A549 (cell line): ENCODE measurements at regions not wholly inside any gene's neighbourhood (a gene's known extent, or its start where the extent isn't known, plus 50 kb on each side); places are given as distances from the start of the nearest gene placed in this dataset.

Experiments
- ATAC-seq, 2 experiments: fragments of 200-7000 bp in 1 of 2; fragments of >200 bp in 1 of 2; cut with Nextera tagmentation in 1 of 2; cut with Tn5 transposase in 1 of 2; 3 replicates each; pipeline versions ENCODE4 v1.8.0 to v1.9.1; 2018 to 2020; ENCODE audit warnings: mild to moderate bottlenecking in 1 of 2, moderate library complexity in 1 of 2
- CTCF ChIA-PET: fragments of 300-600 bp; sonication (Branson Sonifier 250); formaldehyde crosslinking; extraction: SDS; loops from one replicate; lab custom pipeline; 2021; ENCODE audit warnings: antibody characterized with exemption, inconsistent platforms; lab: Yijun Ruan, JAX
- POLR2A ChIA-PET: fragments of 350-600 bp; formaldehyde crosslinking; extraction: SDS; loops from one replicate; lab custom pipeline; 2021; ENCODE audit warnings: antibody characterized with exemption, inconsistent platforms; lab: Yijun Ruan, JAX
- DNase-seq, 2 experiments: peaks; one replicate each; pipeline versions ENCODE4 v3.0.0 to v3.0.0-alpha.2; 2011 to 2016; ENCODE audit warnings: low read depth in 1 of 2, low spot score in 1 of 2
- FAIRE-seq: peaks from 2 replicates; lab custom pipeline; 2011; peaks lifted over from hg19 to GRCh38; lab: Jason Lieb, UNC
- H3K27ac ChIP-seq, 2 experiments: fragments of >200 bp; sonication (Bioruptor Twin); formaldehyde crosslinking; 3 replicates each; pipeline ENCODE4 v1.5.1; 2016 to 2017
- H3K4me1 ChIP-seq: fragments of >200 bp; sonication (Bioruptor Twin); formaldehyde crosslinking; 3 replicates; pipeline ENCODE4 v1.6.1; 2016
- H3K4me2 ChIP-seq: fragments of >200 bp; sonication (Bioruptor Twin); formaldehyde crosslinking; 3 replicates; pipeline ENCODE4 v1.6.1; 2016
- H3K4me3 ChIP-seq: fragments of >200 bp; sonication (Bioruptor Twin); formaldehyde crosslinking; 3 replicates; pipeline ENCODE4 v1.5.1; 2016
- H3K9me3 ChIP-seq: fragments of >200 bp; sonication (Bioruptor Twin); formaldehyde crosslinking; 3 replicates; pipeline ENCODE4 v1.6.1; 2016
- CBX8 ChIP-seq: fragments of 200-600 bp; sonication (generic); IDR thresholded peaks from 2 replicates; pipeline ENCODE4 v1.6.1; 2016
- EHF ChIP-seq: fragments of 250-450 bp; sonication (Bioruptor Pico); IDR thresholded peaks from 2 replicates; pipeline ENCODE4 v1.5.0; 2020; ENCODE audit warnings: mild to moderate bottlenecking
- EHMT2 ChIP-seq: fragments of 200-600 bp; sonication (generic); IDR thresholded peaks from 2 replicates; pipeline ENCODE4 v1.6.1; 2016; ENCODE audit warnings: antibody characterized with exemption, low read depth, mild to moderate bottlenecking, moderate library complexity
- ELK1 ChIP-seq: fragments of 150-350 bp; IDR thresholded peaks from 2 replicates; pipeline ENCODE4 v1.6.1; 2014; ENCODE audit warnings: low read depth, mild to moderate bottlenecking, low read length
- EP300 ChIP-seq, 2 experiments: fragments of >200 bp; sonication (Bioruptor Twin); formaldehyde crosslinking; IDR thresholded peaks; 2 replicates in 1 of 2; 3 replicates in 1 of 2; pipeline ENCODE4 v1.6.1; 2016 to 2017
- HMGXB4 ChIP-seq: fragments of 250-450 bp; sonication (Bioruptor Pico); IDR thresholded peaks from 2 replicates; pipeline ENCODE4 v1.5.0; 2021; ENCODE audit warnings: mild to moderate bottlenecking, moderate library complexity, borderline replicate concordance
- HOXB5 ChIP-seq: fragments of 250-450 bp; sonication (Bioruptor Pico); IDR thresholded peaks from 2 replicates; pipeline ENCODE4 v1.5.0; 2020; ENCODE audit warnings: mild to moderate bottlenecking, moderate library complexity
- JUN ChIP-seq, 2 experiments: fragments of >200 bp; sonication (Bioruptor Twin); formaldehyde crosslinking; IDR thresholded peaks; 2 replicates in 1 of 2; 3 replicates in 1 of 2; pipeline ENCODE4 v1.6.1; 2016 to 2017
- NFE2L2 ChIP-seq: fragments of 150-350 bp; conservative IDR thresholded peaks from 2 replicates; pipeline ENCODE4 v1.6.1; 2014; ENCODE audit warnings: low read length
- NPAS2 ChIP-seq: fragments of 250-450 bp; sonication (Bioruptor Pico); IDR thresholded peaks from 2 replicates; pipeline ENCODE4 v1.8.0; 2022; ENCODE audit warnings: mild to moderate bottlenecking, moderate library complexity, borderline replicate concordance
- RNF2 ChIP-seq: fragments of 200-600 bp; sonication (generic); IDR thresholded peaks from 2 replicates; pipeline ENCODE4 v1.6.1; 2016; ENCODE audit warnings: low read depth, mild to moderate bottlenecking, antibody characterized with exemption, moderate library complexity, borderline replicate concordance
- SREBF2 ChIP-seq: fragments of 450-650 bp; IDR thresholded peaks from 2 replicates; pipeline ENCODE4 v1.6.1; 2014; ENCODE audit warnings: mild to moderate bottlenecking, moderate library complexity
- ZC3H11A ChIP-seq: fragments of 450-650 bp; IDR thresholded peaks from 2 replicates; pipeline ENCODE4 v1.6.1; 2014; ENCODE audit warnings: antibody characterized with exemption, mild to moderate bottlenecking
- ZFP36 ChIP-seq: fragments of 450-650 bp; IDR thresholded peaks from 2 replicates; pipeline ENCODE4 v1.6.1; 2014; ENCODE audit warnings: borderline replicate concordance; ENCODE audit not compliant: partially characterized antibody
- ZSCAN20 ChIP-seq: fragments of 250-450 bp; sonication (Bioruptor Pico); IDR thresholded peaks from 2 replicates; pipeline ENCODE4 v1.8.0; 2022; ENCODE audit warnings: mild to moderate bottlenecking, moderate library complexity
- WGBS: methylation state at CpG from one replicate; pipeline ENCODE4 v1.1.6; 2017; ENCODE audit errors: missing lambda C conversion rate; 5-methylcytosine and 5-hydroxymethylcytosine counted together
- TF ChIP-seq, protein P1 (sequence below): fragments of >200 bp; sonication (Bioruptor Twin); formaldehyde crosslinking; IDR thresholded peaks from 3 replicates; pipeline ENCODE4 v1.5.1; 2016
- TF ChIP-seq, protein P2 (sequence below): fragments of 200-600 bp; sonication (generic); IDR thresholded peaks from 2 replicates; pipeline ENCODE4 v1.6.1; 2016; ENCODE audit warnings: antibody characterized with exemption, mild to moderate bottlenecking, moderate library complexity

- FAIRE-seq (no peak), DNase-seq (no peak)
- CTCF ChIA-PET, result interaction anchor here (0.6 kb wide), 1 partner anchor 55 kb away, joined by 3 read pairs; no protein-coding TSS in a partner anchor
- H3K27ac ChIP-seq, result no peak overlapping the region
- TF ChIP-seq EHMT2 (no peak), SREBF2 (no peak), ELK1 (no peak), ZSCAN20 (CRISPR knock-in tag) (no peak), NFE2L2 (no peak), JUN (IDR thresholded peaks at IDR 0.05) (no peak), ZFP36 (no peak), RNF2 (no peak), CBX8 (no peak), HOXB5 (no peak), ZC3H11A (no peak), NPAS2 (CRISPR knock-in tag) (no peak), HMGXB4 (CRISPR knock-in tag) (no peak), EHF (CRISPR knock-in tag) (no peak), EP300 (IDR thresholded peaks at IDR 0.05) (no peak)
- TF ChIP-seq, protein P1, sequence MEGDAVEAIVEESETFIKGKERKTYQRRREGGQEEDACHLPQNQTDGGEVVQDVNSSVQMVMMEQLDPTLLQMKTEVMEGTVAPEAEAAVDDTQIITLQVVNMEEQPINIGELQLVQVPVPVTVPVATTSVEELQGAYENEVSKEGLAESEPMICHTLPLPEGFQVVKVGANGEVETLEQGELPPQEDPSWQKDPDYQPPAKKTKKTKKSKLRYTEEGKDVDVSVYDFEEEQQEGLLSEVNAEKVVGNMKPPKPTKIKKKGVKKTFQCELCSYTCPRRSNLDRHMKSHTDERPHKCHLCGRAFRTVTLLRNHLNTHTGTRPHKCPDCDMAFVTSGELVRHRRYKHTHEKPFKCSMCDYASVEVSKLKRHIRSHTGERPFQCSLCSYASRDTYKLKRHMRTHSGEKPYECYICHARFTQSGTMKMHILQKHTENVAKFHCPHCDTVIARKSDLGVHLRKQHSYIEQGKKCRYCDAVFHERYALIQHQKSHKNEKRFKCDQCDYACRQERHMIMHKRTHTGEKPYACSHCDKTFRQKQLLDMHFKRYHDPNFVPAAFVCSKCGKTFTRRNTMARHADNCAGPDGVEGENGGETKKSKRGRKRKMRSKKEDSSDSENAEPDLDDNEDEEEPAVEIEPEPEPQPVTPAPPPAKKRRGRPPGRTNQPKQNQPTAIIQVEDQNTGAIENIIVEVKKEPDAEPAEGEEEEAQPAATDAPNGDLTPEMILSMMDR, result no peak
- TF ChIP-seq, protein P2, sequence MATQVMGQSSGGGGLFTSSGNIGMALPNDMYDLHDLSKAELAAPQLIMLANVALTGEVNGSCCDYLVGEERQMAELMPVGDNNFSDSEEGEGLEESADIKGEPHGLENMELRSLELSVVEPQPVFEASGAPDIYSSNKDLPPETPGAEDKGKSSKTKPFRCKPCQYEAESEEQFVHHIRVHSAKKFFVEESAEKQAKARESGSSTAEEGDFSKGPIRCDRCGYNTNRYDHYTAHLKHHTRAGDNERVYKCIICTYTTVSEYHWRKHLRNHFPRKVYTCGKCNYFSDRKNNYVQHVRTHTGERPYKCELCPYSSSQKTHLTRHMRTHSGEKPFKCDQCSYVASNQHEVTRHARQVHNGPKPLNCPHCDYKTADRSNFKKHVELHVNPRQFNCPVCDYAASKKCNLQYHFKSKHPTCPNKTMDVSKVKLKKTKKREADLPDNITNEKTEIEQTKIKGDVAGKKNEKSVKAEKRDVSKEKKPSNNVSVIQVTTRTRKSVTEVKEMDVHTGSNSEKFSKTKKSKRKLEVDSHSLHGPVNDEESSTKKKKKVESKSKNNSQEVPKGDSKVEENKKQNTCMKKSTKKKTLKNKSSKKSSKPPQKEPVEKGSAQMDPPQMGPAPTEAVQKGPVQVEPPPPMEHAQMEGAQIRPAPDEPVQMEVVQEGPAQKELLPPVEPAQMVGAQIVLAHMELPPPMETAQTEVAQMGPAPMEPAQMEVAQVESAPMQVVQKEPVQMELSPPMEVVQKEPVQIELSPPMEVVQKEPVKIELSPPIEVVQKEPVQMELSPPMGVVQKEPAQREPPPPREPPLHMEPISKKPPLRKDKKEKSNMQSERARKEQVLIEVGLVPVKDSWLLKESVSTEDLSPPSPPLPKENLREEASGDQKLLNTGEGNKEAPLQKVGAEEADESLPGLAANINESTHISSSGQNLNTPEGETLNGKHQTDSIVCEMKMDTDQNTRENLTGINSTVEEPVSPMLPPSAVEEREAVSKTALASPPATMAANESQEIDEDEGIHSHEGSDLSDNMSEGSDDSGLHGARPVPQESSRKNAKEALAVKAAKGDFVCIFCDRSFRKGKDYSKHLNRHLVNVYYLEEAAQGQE, result no peak
- TF ChIP-seq, all 56 proteins: peak for 0
- no peak overlapping the region for H3K4me2 ChIP-seq
- no peak overlapping the region for H3K4me3 ChIP-seq
- no peaks in the 10 kb centered on the region for H3K9me3 ChIP-seq
- WGBS, result 21% methylated on average over 5 of the region's 5 CpGs
- no peak for ATAC-seq
- H3K4me1 ChIP-seq, result no peaks in the 10 kb centered on the region
- POLR2A ChIA-PET, result no interaction called here
Observed at GRCh38 chr4:108397850-108398249, 222.5 kb upstream of the RPL34 start.

DNA sequence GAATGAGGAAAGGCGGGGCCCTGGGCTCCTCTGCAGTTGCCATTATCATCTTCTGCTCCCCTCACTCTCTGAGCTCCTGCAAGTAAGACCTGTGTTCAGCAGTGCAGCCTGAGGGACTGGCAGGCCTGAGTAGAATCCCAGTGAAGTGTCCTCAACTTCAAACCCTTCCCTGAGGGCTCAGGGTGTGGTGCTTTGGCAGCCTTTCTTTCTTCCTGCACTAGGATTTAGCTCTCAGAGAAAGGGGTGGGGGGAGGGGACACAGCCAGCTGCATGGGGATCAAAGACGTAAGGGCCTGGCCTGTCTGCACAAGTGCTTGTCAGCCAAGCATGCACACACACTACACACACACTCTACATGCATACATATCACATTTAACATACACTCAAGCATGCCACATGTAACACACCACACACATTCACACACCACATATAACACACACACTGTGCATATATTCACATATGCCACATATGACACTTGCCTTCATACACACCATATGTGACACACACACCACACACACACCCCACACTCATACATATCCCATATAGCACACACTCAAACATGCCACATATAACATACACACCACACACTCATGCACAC, 223.4 kb upstream of the RPL34 start:
- no peak overlapping the region for H3K4me3 ChIP-seq
- H3K9me3 ChIP-seq, result no peaks in the 10 kb centered on the region
- ATAC-seq (no peak), FAIRE-seq (no peak), DNase-seq (no peak)
- no peaks in the 10 kb centered on the region for H3K4me1 ChIP-seq
- ChIA-PET CTCF (interaction anchor here (0.6 kb wide), 1 partner anchor 23 kb away, joined by 3 read pairs; no protein-coding TSS in a partner anchor), POLR2A (no interaction called here)
- H3K4me2 ChIP-seq, result no peak overlapping the region
- WGBS, result 5% methylated on average over 2 of the region's 2 CpGs
- H3K27ac ChIP-seq, result no peak overlapping the region
- no peak for TF ChIP-seq ZFP36
